ENCODE measurements at regions not wholly inside any gene's neighbourhood (a gene's known extent, or its start where the extent isn't known, plus 50 kb on each side); places are given as distances from the start of the nearest gene placed in this dataset.
"Not testable (repeated sequence)": the region's sequence is repeated elsewhere in the genome, so short reads cannot be mapped to it uniquely, and the experiment has no call there.

GRCh38 chr1:120277428-120278258, 101.3 kb upstream of the SEC22B start:
- not testable (repeated sequence) for DNase-seq

DNA sequence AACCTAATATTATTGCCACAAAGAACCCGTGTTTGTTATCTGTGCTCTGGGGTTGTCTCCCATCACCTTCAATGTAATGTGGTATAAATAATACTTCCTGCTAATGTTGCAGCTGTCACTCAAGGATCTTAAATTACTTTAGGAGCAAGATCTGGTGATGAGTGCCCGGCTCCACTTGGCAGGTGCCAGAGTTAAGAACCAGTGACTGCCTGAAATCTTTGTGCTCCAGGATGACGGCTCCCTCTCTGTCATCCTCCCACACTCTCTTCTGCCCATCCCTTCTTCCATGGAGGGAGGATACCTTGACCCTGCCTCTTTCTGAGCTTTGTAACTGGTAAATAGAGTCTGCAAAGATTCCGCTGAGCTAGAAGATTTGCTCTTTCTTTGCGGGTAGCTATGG, 100.4 kb upstream of the SEC22B start:
- DNase-seq, result not testable (repeated sequence)

DNA sequence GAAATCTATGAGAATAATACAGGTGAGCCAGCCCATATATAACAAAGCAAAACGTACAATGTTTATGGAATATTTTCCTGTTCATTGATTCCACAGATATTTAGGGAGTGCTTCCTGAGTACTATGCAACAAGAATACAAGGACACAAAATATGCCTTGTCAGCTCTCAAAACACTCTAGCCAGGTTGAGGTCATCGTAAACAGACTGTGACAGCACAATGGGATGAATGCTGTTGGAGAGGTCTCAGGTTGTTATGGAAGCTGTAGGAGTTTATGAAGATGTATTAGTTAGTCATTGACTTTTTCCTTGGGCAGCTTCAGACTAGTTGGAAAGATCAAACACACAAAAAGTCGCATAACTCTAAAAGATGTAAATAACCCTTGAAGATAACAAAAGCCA, 98.1 kb upstream of the SEC22B start:
- not testable (repeated sequence) for DNase-seq

DNA sequence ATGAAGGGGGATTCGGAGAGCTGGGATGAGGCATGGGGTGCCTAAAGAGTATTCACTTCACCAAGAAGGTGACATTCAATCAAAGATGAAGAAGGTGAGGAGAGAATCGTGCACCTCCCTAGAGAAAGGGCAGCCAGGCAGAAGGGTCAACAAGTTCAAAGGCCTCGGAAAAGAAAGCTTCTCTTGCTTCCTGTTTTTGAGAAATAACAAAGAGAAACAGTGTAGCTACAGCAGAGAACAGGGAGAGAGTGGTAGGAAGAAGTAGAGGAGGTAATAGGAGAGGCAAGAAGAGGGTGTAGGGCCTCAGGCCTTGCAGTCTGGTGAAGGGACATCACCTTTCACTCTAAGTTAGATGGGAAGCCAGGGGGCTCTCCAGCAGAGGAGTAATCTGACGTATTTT, 97.0 kb upstream of the SEC22B start:
- not testable (repeated sequence) for DNase-seq

- DNase-seq, result not testable (repeated sequence)
Measured at GRCh38 chr1:120272242-120272641, 95.9 kb upstream of the SEC22B start.

DNA sequence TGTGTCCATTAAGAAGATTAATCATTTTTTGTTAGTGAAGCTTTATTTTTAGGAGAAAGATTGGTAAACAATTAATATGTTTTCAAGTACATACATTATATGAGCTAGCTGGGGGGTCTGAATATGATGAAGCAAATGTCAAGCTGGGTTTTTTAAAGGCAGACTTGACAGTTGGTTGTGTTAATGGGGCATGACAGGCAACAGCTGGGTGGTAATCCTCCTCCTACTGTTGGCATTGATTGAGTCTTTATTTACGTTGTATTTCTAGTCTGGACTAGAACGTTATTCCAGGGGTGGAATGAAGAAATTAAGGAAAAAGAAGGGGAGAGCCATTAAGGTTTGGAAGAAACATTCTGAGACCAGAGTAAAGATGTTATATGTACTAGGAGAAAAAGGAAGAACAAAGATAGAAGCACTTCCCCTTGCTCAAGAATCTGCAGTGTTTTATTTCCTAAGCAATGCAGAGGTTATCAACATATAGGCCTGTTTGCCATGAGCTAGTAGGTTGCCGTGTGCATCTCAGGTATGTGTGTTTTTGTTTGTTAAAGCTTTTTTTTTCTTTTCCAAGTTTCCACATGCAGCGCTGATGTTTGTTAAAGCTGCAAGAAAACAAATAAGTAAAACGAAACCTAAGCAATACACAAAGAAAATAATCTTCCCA, 95.4 kb upstream of the SEC22B start:
- DNase-seq, result not testable (repeated sequence)

- not testable (repeated sequence) for DNase-seq
Measured at GRCh38 chr1:120267894-120268551, 91.7 kb upstream of the SEC22B start.

DNA sequence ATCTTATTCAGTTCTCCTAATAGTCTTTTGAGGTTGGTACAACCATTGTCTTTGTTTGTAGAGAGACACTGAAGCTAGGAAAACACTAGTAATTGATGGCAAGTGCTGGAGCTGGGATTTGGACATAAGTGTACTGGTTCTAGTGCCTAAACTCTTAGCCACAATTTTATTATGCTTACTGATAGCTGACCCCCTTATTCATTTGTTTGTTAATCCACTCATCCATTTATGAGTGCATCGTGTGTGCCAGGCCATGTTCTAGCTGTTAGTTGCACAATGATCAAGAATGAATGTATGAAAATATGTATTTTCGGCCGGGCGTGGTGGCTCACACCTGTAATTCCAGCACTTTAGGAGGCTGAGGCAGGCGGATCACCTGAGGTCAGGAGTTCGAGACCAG, 88.2 kb upstream of the SEC22B start:
- not testable (repeated sequence) for DNase-seq

DNA sequence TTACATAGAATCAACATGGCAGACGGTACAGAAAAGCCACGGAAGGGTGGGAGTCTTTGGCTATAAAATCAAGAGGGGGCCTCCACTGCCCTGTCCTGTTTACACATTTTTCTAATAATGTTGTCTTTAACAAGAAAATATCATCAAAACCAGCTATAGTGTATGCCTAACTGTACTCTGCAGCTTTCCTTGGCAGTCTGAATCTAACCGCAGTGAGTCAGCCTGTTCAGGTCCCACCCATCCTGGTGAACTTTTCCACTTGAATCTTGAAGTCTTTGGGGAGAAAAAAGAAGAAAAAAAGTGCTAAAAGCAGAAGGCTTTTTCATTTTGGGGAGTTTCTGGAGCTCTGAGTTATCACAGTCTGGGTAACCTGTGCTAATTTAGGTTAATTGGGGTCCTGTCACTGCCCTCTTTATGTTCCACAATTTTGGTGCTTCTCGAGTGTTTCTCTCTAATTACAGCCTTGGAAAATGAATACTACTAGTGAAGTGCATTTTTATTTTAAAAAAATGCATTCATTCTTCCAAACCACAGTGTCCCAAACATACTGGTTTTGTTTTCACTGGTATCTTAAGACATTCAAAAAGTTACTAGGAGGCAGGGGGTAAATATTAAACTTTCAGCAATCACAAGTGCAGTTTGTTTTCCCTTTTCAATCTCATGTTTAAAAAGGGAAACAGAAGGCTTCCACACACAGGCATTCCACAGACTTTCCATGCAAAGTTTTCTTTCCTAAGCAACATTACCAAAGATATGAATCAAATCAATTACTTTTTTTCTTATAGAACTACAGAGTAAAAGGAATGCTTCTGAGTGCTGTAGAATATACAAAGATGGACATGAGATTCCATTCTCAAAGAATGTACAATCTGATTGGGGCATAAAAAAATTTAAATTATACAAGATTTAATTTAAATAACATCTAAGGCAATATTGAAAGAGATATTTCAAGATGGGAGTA, 86.8 kb upstream of the SEC22B start:
- not testable (repeated sequence) for DNase-seq

DNA sequence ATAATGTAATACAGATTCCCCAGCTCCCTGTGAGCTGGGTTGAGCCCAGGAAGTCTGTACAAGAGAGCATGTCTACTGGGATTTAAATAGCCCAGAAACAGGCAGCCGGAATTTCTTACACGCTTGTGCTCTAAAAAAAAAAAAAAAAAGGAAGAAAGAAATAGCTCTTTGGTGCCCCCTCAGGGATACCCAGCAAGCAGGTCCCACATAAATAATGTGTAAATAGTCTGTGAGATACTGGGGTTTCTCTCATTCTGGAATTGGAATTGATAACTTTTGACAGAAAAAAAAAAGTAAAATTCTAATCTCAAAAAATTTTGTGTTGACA, 81.4 kb upstream of the SEC22B start:
- DNase-seq, result not testable (repeated sequence)

GRCh38 chr1:120257064-120257777, 80.9 kb upstream of the SEC22B start:
- DNase-seq, result not testable (repeated sequence)

GRCh38 chr1:120250756-120251155, 74.4 kb upstream of the SEC22B start:
- DNase-seq, result not testable (repeated sequence)

- not testable (repeated sequence) for DNase-seq
Measured at GRCh38 chr1:120248726-120249427, 72.6 kb upstream of the SEC22B start.

DNA sequence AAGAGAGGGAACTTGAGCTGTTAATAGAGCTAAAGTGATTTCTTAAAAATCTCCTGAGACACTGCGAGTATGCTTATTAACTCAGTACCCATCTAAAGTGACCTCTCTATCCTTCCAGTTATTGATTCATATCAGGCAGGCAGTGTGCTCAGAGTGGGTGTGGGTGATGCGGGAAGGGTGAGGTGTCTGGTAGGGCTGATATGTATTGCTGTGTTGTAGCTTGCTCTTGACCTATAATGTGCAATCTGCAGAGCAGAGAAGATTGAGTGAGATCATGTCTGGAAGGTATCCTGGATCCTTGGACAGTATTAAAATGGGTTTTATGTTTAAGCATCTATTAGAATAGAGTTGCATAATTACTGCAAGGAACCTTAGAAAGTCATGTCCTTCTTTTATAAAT, 71.9 kb upstream of the SEC22B start:
- not testable (repeated sequence) for DNase-seq

- not testable (repeated sequence) for DNase-seq
Measured at GRCh38 chr1:120243867-120244266, 67.5 kb upstream of the SEC22B start.

DNA sequence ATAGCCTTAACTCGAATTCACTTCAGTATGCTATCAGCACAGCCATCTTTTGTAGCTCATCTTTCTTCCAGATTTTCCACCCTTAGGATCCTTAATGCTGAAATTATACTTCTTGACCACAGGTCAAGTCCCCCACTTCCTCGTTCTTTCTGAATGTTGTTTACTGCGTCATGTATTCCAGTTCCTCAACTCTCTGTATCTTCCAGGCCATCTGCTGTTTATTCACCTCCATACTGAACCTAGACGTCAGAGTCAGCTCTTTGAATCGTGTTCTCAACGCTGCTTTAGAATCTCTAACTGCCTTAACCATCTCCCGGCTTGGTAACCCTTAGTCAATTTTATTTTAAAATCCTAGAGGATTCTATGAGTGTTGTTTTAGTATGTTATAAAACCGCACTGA, 66.3 kb upstream of the SEC22B start:
- not testable (repeated sequence) for DNase-seq

- not testable (repeated sequence) for DNase-seq
Measured at GRCh38 chr1:120241868-120242267, 65.5 kb upstream of the SEC22B start.

GRCh38 chr1:120240181-120240580, 63.9 kb upstream of the SEC22B start:
- not testable (repeated sequence) for DNase-seq

DNA sequence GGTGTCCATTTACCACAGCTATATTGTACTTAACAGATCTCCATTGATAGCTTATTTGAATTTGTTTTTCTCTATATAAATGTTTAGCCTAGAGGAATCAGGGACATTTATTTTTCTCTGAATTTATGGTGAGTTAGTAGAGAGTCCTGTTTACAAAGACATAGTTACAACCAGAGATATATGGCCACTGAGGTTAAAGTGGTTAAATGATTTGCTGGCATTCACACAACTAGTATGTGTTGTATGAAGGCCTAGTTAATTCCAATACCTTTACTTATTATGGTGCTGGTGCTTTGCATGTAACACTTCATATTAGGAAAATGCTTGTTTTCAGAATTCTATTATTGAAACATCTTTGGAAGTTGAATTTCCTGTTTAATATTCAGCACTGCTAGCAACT, 63.0 kb upstream of the SEC22B start:
- not testable (repeated sequence) for DNase-seq

DNA sequence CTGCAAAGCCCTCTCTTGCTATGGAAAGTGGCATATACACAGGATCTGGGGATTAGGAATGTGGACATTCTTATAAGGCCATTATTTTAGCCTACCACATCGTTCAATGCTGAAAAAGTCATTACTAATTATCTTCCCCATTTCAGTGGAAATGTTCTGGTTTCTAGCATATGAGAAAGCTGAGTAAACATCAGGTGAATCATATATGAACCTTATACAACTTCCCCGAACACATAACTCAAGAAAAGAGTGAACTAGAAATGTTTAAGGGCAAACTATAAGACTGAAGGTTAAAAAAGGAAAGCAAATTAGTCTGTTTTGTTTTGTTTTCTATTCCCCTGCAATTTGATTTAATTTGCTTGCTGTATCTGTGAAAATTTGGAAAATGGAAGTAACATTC, 62.5 kb upstream of the SEC22B start:
- not testable (repeated sequence) for DNase-seq

DNA sequence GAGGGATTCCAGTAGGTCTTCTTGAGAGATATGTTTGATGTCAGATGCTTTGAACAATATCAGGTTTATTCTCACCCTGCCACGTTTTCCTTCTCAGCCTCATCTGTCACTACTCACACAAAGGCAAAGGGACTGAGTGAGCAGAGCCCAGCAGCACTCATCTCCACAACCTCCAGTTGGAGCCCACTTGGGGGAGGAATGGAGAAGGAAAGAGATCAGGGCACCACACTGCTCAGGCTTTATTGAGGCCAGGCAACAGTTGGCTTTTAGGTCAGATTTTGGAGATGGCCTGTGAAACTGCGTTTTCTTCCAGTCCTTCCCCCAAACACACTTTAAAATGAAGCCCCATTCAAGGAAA, 57.3 kb upstream of the SEC22B start:
- not testable (repeated sequence) for DNase-seq
